Mesendoderm (in vitro differentiated cells): ENCODE measurements at regions not wholly inside any gene's neighbourhood (a gene's known extent, or its start where the extent isn't known, plus 50 kb on each side); places are given as distances from the start of the nearest gene placed in this dataset.
A peak's percentile ranks its signal among the peaks of the same experiment; 100 is the strongest.

ENCODE experiments used
- DNase-seq: peaks from one replicate; pipeline ENCODE4 v3.0.0; 2013
- H2AK5ac ChIP-seq: 2 replicates; pipeline ENCODE4 v1.6.1; 2013; ENCODE audit warnings: low read length, inconsistent platforms
- H2BK120ac ChIP-seq: 2 replicates; pipeline ENCODE4 v1.6.1; 2013; ENCODE audit warnings: low read depth, mild to moderate bottlenecking, low read length, moderate library complexity, mixed read lengths
- H2BK15ac ChIP-seq: replicated peaks from 2 replicates; pipeline ENCODE4 v1.6.1; 2013; ENCODE audit warnings: low read depth, mild to moderate bottlenecking, moderate library complexity
- H2BK5ac ChIP-seq: 2 replicates; pipeline ENCODE4 v1.6.1; 2013; ENCODE audit warnings: low read length, inconsistent platforms
- H3K18ac ChIP-seq: 2 replicates; pipeline ENCODE4 v1.6.1; 2013; ENCODE audit warnings: mild to moderate bottlenecking, low read length, mixed read lengths
- H3K23ac ChIP-seq: one replicate; pipeline ENCODE4 v1.6.1; 2013; ENCODE audit warnings: low read length
- H3K27ac ChIP-seq: 2 replicates; pipeline ENCODE4 v1.5.1; 2013; ENCODE audit warnings: low read depth, mild to moderate bottlenecking, inconsistent platforms, low read length, moderate library complexity
- H3K27me3 ChIP-seq: 2 replicates; pipeline ENCODE4 v1.6.1; 2013; ENCODE audit warnings: low read length, control low read depth, mild to moderate bottlenecking, inconsistent platforms; ENCODE audit not compliant: insufficient read depth, poor library complexity
- H3K36me3 ChIP-seq: 2 replicates; pipeline ENCODE4 v1.6.1; 2013; ENCODE audit warnings: low read length, inconsistent platforms; ENCODE audit not compliant: control insufficient read depth, insufficient read depth
- H3K4ac ChIP-seq: one replicate; pipeline ENCODE4 v1.6.1; 2013; ENCODE audit warnings: low read depth, mild to moderate bottlenecking, low read length, moderate library complexity
- H3K4me1 ChIP-seq: 2 replicates; pipeline ENCODE4 v1.6.1; 2013; ENCODE audit warnings: low read depth, low read length, inconsistent platforms; ENCODE audit not compliant: control insufficient read depth
- H3K4me2 ChIP-seq: 2 replicates; pipeline ENCODE4 v1.6.1; 2013; ENCODE audit warnings: low read length
- H3K4me3 ChIP-seq: 2 replicates; pipeline ENCODE4 v1.5.1; 2013; ENCODE audit warnings: mild to moderate bottlenecking, low read length
- H3K56ac ChIP-seq: one replicate; pipeline ENCODE4 v1.6.1; 2013; ENCODE audit warnings: low read length
- H3K79me1 ChIP-seq: 2 replicates; pipeline ENCODE4 v1.6.1; 2013; ENCODE audit warnings: low read length, inconsistent platforms
- H3K79me2 ChIP-seq: 2 replicates; pipeline ENCODE4 v1.6.1; 2013; ENCODE audit warnings: mild to moderate bottlenecking, low read length; ENCODE audit not compliant: control insufficient read depth, insufficient read depth
- H3K9ac ChIP-seq: 2 replicates; pipeline ENCODE4 v1.6.1; 2013; ENCODE audit warnings: low read length, inconsistent platforms
- H4K5ac ChIP-seq: one replicate; pipeline ENCODE4 v1.6.1; 2013; ENCODE audit warnings: low read length
- H4K8ac ChIP-seq: one replicate; pipeline ENCODE4 v1.6.1; 2013; ENCODE audit warnings: low read depth, mild to moderate bottlenecking, control low read depth, low read length, moderate library complexity
- WGBS: extraction: QIAGEN DNeasy Blood & Tissue Kit; methylation state at CpG from one replicate; pipeline ENCODE4 v1.1.7; 2013; ENCODE audit warnings: low lambda C conversion rate, missing lambda C conversion rate; ENCODE audit not compliant: insufficient coverage; ENCODE audit errors: extremely low coverage; 5-methylcytosine and 5-hydroxymethylcytosine counted together

- no peak overlapping the region for H3K23ac ChIP-seq
- no peak overlapping the region for H3K4ac ChIP-seq
- no peak overlapping the region for H3K4me3 ChIP-seq
- H2BK5ac ChIP-seq: no peak overlapping the region
- H3K79me2 ChIP-seq: no peaks in the 10 kb centered on the region
- H3K4me2 ChIP-seq: no peak overlapping the region
- H3K9ac ChIP-seq: no peak overlapping the region
- no peak for DNase-seq
- H3K79me1 ChIP-seq: no peaks in the 10 kb centered on the region
- no peak overlapping the region for H2BK120ac ChIP-seq
- H3K56ac ChIP-seq: no peak overlapping the region
- H3K27me3 ChIP-seq: no peaks in the 10 kb centered on the region
- H3K27ac ChIP-seq: no peak overlapping the region
- H3K36me3 ChIP-seq: no peaks in the 10 kb centered on the region
- no CpG with 5 or more reads among the region's 4 CpGs for WGBS
- no peak overlapping the region for H4K8ac ChIP-seq
- no peak overlapping the region for H2BK15ac ChIP-seq
- H4K5ac ChIP-seq: no peak overlapping the region
- no peak overlapping the region for H2AK5ac ChIP-seq
- H3K4me1 ChIP-seq: no peaks in the 10 kb centered on the region
- no peak overlapping the region for H3K18ac ChIP-seq
Observed at GRCh38 chr12:107574691-107575090, 110.9 kb upstream of the PWP1 start.

GRCh38 chr12:107580750-107581618, 104.6 kb upstream of the PWP1 start:
- H3K36me3 ChIP-seq: no peaks in the 10 kb centered on the region
- H3K56ac ChIP-seq: peak overlapping the region; percentile 49
- H2BK15ac ChIP-seq: no peak overlapping the region
- no peak overlapping the region for H3K23ac ChIP-seq
- no peak overlapping the region for H3K27ac ChIP-seq
- no peaks in the 10 kb centered on the region for H3K79me1 ChIP-seq
- H3K9ac ChIP-seq: no peak overlapping the region
- no peak overlapping the region for H3K18ac ChIP-seq
- H3K79me2 ChIP-seq: no peaks in the 10 kb centered on the region
- H3K4me1 ChIP-seq: no peaks in the 10 kb centered on the region
- H2AK5ac ChIP-seq: no peak overlapping the region
- no peak overlapping the region for H3K4ac ChIP-seq
- H2BK120ac ChIP-seq: no peak overlapping the region
- no peaks in the 10 kb centered on the region for H3K27me3 ChIP-seq
- no peak overlapping the region for H3K4me3 ChIP-seq
- no peak overlapping the region for H4K8ac ChIP-seq
- H3K4me2 ChIP-seq: peak overlapping the region; percentile 5
- H4K5ac ChIP-seq: no peak overlapping the region
- DNase-seq: peak; percentile 17
- H2BK5ac ChIP-seq: no peak overlapping the region
- WGBS: no CpG with 5 or more reads among the region's 66 CpGs

GRCh38 chr12:107581619-107582015, 104.0 kb upstream of the PWP1 start:
- no peaks in the 10 kb centered on the region for H3K27me3 ChIP-seq

GRCh38 chr12:107583551-107583950, 102.0 kb upstream of the PWP1 start:
- H3K56ac ChIP-seq: no peak overlapping the region
- H3K4me3 ChIP-seq: no peak overlapping the region
- H2BK5ac ChIP-seq: no peak overlapping the region
- no peak overlapping the region for H4K8ac ChIP-seq
- no peak overlapping the region for H3K23ac ChIP-seq
- no peaks in the 10 kb centered on the region for H3K36me3 ChIP-seq
- H3K4me2 ChIP-seq: no peak overlapping the region
- no peaks in the 10 kb centered on the region for H3K79me2 ChIP-seq
- no peak overlapping the region for H4K5ac ChIP-seq
- H2AK5ac ChIP-seq: no peak overlapping the region
- no peak overlapping the region for H3K18ac ChIP-seq
- no peak overlapping the region for H2BK120ac ChIP-seq
- no peak overlapping the region for H2BK15ac ChIP-seq
- H3K4ac ChIP-seq: no peak overlapping the region
- no peak overlapping the region for H3K27ac ChIP-seq
- no peaks in the 10 kb centered on the region for H3K4me1 ChIP-seq
- H3K9ac ChIP-seq: no peak overlapping the region
- no peaks in the 10 kb centered on the region for H3K79me1 ChIP-seq
- no peaks in the 10 kb centered on the region for H3K27me3 ChIP-seq
- no peak for DNase-seq
- no CpG with 5 or more reads among the region's 5 CpGs for WGBS

More at GRCh38 chr12:107581619-107582015, 104.0 kb upstream of the PWP1 start:
- Histone ChIP-seq H3K9ac (no peak overlapping the region), H3K4me1 (no peaks in the 10 kb centered on the region), H3K36me3 (no peaks in the 10 kb centered on the region), H2BK5ac (no peak overlapping the region), H3K79me2 (no peaks in the 10 kb centered on the region), H3K56ac (no peak overlapping the region), H3K79me1 (no peaks in the 10 kb centered on the region), H3K27ac (no peak overlapping the region), H3K4ac (no peak overlapping the region), H3K23ac (no peak overlapping the region), H3K4me2 (peak overlapping the region; percentile 5), H2BK120ac (no peak overlapping the region), H2BK15ac (no peak overlapping the region), H4K8ac (no peak overlapping the region), H3K4me3 (no peak overlapping the region), H2AK5ac (no peak overlapping the region), H3K18ac (no peak overlapping the region), H4K5ac (no peak overlapping the region)
- no CpG with 5 or more reads among the region's 12 CpGs for WGBS
- DNase-seq: no peak

- Histone ChIP-seq H3K4me2 (no peak overlapping the region), H4K5ac (no peak overlapping the region), H3K79me2 (no peaks in the 10 kb centered on the region), H3K9ac (no peak overlapping the region), H3K4ac (no peak overlapping the region), H3K27ac (no peak overlapping the region), H4K8ac (no peak overlapping the region), H2AK5ac (no peak overlapping the region), H3K4me3 (no peak overlapping the region), H3K27me3 (no peaks in the 10 kb centered on the region), H3K36me3 (no peaks in the 10 kb centered on the region), H2BK15ac (no peak overlapping the region), H2BK120ac (no peak overlapping the region), H3K56ac (no peak overlapping the region), H3K4me1 (no peaks in the 10 kb centered on the region), H3K23ac (no peak overlapping the region), H2BK5ac (no peak overlapping the region), H3K79me1 (no peaks in the 10 kb centered on the region), H3K18ac (no peak overlapping the region)
- DNase-seq: peak; percentile 25
- no CpG with 5 or more reads among the region's 2 CpGs for WGBS
Observed at GRCh38 chr12:107584563-107584962, 101.0 kb upstream of the PWP1 start.
